ENCODE measurements at regions not wholly inside any gene's neighbourhood (a gene's known extent, or its start where the extent isn't known, plus 50 kb on each side); places are given as distances from the start of the nearest gene placed in this dataset.

- no peaks in the 10 kb centered on the region for H3K27me3 ChIP-seq
- no peak for ATAC-seq (ENCODE audit: low FRiP score in 2 of 2)
- no peaks in the 10 kb centered on the region for H3K4me1 ChIP-seq
- TF ChIP-seq POLR2A (IDR thresholded peaks at IDR 0.05) (no peak), POLR2AphosphoS5 (IDR thresholded peaks at IDR 0.05) (no peak), CTCF (IDR thresholded peaks at IDR 0.05) (no peak), EP300 (IDR thresholded peaks at IDR 0.05) (no peak)
- no peak for DNase-seq
- no peak overlapping the region for H3K27ac ChIP-seq
- H3K36me3 ChIP-seq = no peaks in the 10 kb centered on the region
- no peaks in the 10 kb centered on the region for H3K9me3 ChIP-seq
- H3K4me3 ChIP-seq = no peak overlapping the region
These were observed 105.0 kb upstream of the TUT7 start for GRCh38 chr9:86459191-86459590.

- DNase-seq = no peak
- no peaks in the 10 kb centered on the region for H3K4me1 ChIP-seq
- no peaks in the 10 kb centered on the region for H3K36me3 ChIP-seq
- H3K4me3 ChIP-seq = no peak overlapping the region
- ATAC-seq (ENCODE audit: low FRiP score in 2 of 2) = no peak
- no peaks in the 10 kb centered on the region for H3K27me3 ChIP-seq
- 69 to 71% methylated on average over 7 of the region's 7 CpGs for WGBS, 2 donors
- no peak overlapping the region for H3K27ac ChIP-seq
- no peak for TF ChIP-seq CTCF (IDR thresholded peaks at IDR 0.05)
- TF ChIP-seq POLR2A (IDR thresholded peaks at IDR 0.05) = no peak
- TF ChIP-seq POLR2AphosphoS5 (IDR thresholded peaks at IDR 0.05) = no peak
- TF ChIP-seq EP300 (IDR thresholded peaks at IDR 0.05) = no peak
- H3K9me3 ChIP-seq = no peaks in the 10 kb centered on the region
These were observed 104.1 kb upstream of the TUT7 start for GRCh38 chr9:86458191-86458855.

GRCh38 chr9:86456416-86456815, 102.2 kb upstream of the TUT7 start:
- H3K4me1 ChIP-seq = no peaks in the 10 kb centered on the region
- H3K27ac ChIP-seq = no peak overlapping the region
- H3K36me3 ChIP-seq = no peaks in the 10 kb centered on the region
- DNase-seq = no peak
- ATAC-seq (ENCODE audit: low FRiP score in 2 of 2) = no peak
- no peaks in the 10 kb centered on the region for H3K27me3 ChIP-seq
- H3K9me3 ChIP-seq = no peaks in the 10 kb centered on the region
- TF ChIP-seq POLR2A (IDR thresholded peaks at IDR 0.05) (no peak), EP300 (IDR thresholded peaks at IDR 0.05) (no peak), CTCF (IDR thresholded peaks at IDR 0.05) (no peak), POLR2AphosphoS5 (IDR thresholded peaks at IDR 0.05) (no peak)
- no peak overlapping the region for H3K4me3 ChIP-seq
- 94 to 95% methylated on average over 4 of the region's 4 CpGs for WGBS, 2 donors

GRCh38 chr9:86454701-86455615, 100.7 kb upstream of the TUT7 start:
- DNase-seq (no peak), ATAC-seq (ENCODE audit: low FRiP score in 2 of 2) (no peak)
- no peak overlapping the region for H3K4me3 ChIP-seq
- no peak for TF ChIP-seq POLR2AphosphoS5 (IDR thresholded peaks at IDR 0.05)
- TF ChIP-seq CTCF (IDR thresholded peaks at IDR 0.05) = no peak
- no peak for TF ChIP-seq POLR2A (IDR thresholded peaks at IDR 0.05)
- TF ChIP-seq EP300 (IDR thresholded peaks at IDR 0.05) = no peak
- no peak overlapping the region for H3K27ac ChIP-seq
- H3K4me1 ChIP-seq = no peaks in the 10 kb centered on the region
- no peaks in the 10 kb centered on the region for H3K36me3 ChIP-seq
- no peaks in the 10 kb centered on the region for H3K27me3 ChIP-seq
- no peaks in the 10 kb centered on the region for H3K9me3 ChIP-seq
- 44 to 57% methylated on average over 7 of the region's 7 CpGs for WGBS, 2 donors
